HepG2 (cell line): ENCODE measurements at regions not wholly inside any gene's neighbourhood (a gene's known extent, or its start where the extent isn't known, plus 50 kb on each side); places are given as distances from the start of the nearest gene placed in this dataset.

Source experiments
- CBX1 ChIP-seq: IDR thresholded peaks from one replicate; pipeline ENCODE4 v1.6.1; 2016; ENCODE audit warnings: antibody characterized with exemption, low read depth
- TARDBP ChIP-seq: sonication (generic); formaldehyde crosslinking; IDR thresholded peaks from 2 replicates; pipeline ENCODE4 v1.8.0; 2022; ENCODE audit warnings: mild to moderate bottlenecking, missing genetic modification reagents
- ZC3H13 ChIP-seq: sonication (generic); formaldehyde crosslinking; IDR thresholded peaks from 2 replicates; pipeline ENCODE4 v1.8.1; 2023; ENCODE audit warnings: mild to moderate bottlenecking, missing genetic modification reagents, moderate library complexity
- ZNF253 ChIP-seq: sonication (generic); formaldehyde crosslinking; IDR thresholded peaks from 2 replicates; pipeline ENCODE4 v1.8.0; 2022; ENCODE audit warnings: mild to moderate bottlenecking, missing genetic modification reagents, borderline replicate concordance
- ZNF432 ChIP-seq: sonication (generic); formaldehyde crosslinking; IDR thresholded peaks from 2 replicates; pipeline ENCODE4 v1.5.0; 2020; ENCODE audit warnings: missing genetic modification reagents, mild to moderate bottlenecking, borderline replicate concordance
- ZNF652 ChIP-seq: IDR thresholded peaks from 2 replicates; pipeline ENCODE4 v1.6.1; 2016; ENCODE audit warnings: low read depth, borderline replicate concordance
- ZNF766 ChIP-seq: sonication (generic); formaldehyde crosslinking; IDR thresholded peaks from 2 replicates; pipeline ENCODE4 v1.5.0; 2020; ENCODE audit warnings: missing genetic modification reagents, borderline replicate concordance
- ZNF879 ChIP-seq: sonication (generic); formaldehyde crosslinking; IDR thresholded peaks from 2 replicates; pipeline ENCODE4 v1.8.1; 2023; ENCODE audit warnings: missing genetic modification reagents
- TF ChIP-seq, protein P1 (sequence below): sonication (generic); formaldehyde crosslinking; IDR thresholded peaks from 2 replicates; pipeline ENCODE4 v1.5.0; 2020; ENCODE audit warnings: mild to moderate bottlenecking, missing genetic modification reagents, moderate library complexity
- TF ChIP-seq, protein P2 (sequence below): sonication (generic); formaldehyde crosslinking; IDR thresholded peaks from 2 replicates; pipeline ENCODE4 v1.8.1; 2023; ENCODE audit warnings: mild to moderate bottlenecking, inconsistent platforms, moderate library complexity, missing genetic modification reagents, borderline replicate concordance
- TF ChIP-seq, protein P3 (sequence below): IDR thresholded peaks from 2 replicates; pipeline ENCODE4 v1.6.1; 2016; ENCODE audit warnings: low read depth, missing genetic modification reagents, missing compliant biosample characterization
- TF ChIP-seq, protein P4 (sequence below): sonication (generic); formaldehyde crosslinking; IDR thresholded peaks from 2 replicates; pipeline ENCODE4 v1.4.0; 2020; ENCODE audit warnings: missing genetic modification reagents

DNA sequence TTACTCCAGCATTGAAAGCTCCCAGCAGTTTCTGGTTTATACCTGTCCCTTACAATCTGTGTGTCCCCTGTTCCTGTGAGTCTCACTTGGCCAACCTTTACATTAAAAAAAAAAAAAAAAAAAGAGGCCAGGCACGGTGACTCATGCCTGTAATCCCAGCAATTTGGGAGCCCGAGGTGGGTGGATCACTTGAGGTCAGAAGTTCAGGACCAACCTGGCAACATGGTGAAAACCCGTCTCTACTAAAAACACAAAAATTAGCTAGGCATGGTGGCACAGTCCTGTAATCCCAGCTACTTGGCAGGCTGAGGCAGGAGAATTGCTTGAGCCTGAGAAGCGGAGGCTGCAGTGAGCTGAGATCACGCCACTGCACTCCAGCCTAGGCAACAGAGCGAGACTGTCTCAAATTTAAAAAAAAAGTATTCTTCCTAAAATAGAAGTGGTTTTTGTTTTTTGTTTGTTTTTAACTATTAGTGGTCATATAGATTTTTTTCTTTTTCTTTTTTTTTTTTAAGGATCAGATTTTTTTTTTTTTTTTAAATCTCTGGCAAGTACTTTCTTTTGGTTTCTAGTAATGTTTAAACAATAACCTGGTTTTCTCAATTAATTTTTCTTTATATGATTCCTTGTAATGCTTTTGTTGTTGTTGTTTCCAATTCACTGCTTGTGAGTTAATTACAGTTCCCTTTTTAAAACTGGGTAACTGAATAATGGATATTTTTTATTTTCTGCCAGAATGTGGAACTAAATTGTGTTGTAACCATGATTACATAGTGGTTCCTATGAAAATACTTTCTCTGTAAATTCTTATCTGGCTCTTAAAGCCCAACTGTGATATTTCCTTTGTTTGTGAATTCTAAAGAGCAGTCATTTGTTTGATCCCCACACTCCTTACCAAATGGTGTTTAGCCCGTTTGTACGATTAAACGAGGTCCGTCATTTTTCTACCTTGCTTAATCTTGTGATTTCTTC is 116.8 kb downstream of the CTAGE1 start:
- TF ChIP-seq, protein P1, sequence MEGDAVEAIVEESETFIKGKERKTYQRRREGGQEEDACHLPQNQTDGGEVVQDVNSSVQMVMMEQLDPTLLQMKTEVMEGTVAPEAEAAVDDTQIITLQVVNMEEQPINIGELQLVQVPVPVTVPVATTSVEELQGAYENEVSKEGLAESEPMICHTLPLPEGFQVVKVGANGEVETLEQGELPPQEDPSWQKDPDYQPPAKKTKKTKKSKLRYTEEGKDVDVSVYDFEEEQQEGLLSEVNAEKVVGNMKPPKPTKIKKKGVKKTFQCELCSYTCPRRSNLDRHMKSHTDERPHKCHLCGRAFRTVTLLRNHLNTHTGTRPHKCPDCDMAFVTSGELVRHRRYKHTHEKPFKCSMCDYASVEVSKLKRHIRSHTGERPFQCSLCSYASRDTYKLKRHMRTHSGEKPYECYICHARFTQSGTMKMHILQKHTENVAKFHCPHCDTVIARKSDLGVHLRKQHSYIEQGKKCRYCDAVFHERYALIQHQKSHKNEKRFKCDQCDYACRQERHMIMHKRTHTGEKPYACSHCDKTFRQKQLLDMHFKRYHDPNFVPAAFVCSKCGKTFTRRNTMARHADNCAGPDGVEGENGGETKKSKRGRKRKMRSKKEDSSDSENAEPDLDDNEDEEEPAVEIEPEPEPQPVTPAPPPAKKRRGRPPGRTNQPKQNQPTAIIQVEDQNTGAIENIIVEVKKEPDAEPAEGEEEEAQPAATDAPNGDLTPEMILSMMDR (CRISPR knock-in tag): no peak
- TF ChIP-seq CBX1: no peak
- no peak for TF ChIP-seq ZNF253
- TF ChIP-seq ZNF766 (CRISPR knock-in tag): no peak
- no peak for TF ChIP-seq ZNF432 (CRISPR knock-in tag)
- no peak for TF ChIP-seq TARDBP (CRISPR knock-in tag)
- TF ChIP-seq, protein P2, sequence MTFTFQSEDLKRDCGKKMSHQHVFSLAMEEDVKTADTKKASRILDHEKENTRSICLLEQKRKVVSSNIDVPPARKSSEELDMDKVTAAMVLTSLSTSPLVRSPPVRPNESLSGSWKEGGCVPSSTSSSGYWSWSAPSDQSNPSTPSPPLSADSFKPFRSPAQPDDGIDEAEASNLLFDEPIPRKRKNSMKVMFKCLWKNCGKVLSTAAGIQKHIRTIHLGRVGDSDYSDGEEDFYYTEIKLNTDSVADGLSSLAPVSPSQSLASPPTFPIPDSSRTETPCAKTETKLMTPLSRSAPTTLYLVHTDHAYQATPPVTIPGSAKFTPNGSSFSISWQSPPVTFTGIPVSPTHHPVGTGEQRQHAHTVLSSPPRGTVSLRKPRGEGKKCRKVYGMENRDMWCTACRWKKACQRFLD (CRISPR knock-in tag): no peak
- TF ChIP-seq ZNF652 (CRISPR knock-in tag): no peak
- TF ChIP-seq, protein P3, sequence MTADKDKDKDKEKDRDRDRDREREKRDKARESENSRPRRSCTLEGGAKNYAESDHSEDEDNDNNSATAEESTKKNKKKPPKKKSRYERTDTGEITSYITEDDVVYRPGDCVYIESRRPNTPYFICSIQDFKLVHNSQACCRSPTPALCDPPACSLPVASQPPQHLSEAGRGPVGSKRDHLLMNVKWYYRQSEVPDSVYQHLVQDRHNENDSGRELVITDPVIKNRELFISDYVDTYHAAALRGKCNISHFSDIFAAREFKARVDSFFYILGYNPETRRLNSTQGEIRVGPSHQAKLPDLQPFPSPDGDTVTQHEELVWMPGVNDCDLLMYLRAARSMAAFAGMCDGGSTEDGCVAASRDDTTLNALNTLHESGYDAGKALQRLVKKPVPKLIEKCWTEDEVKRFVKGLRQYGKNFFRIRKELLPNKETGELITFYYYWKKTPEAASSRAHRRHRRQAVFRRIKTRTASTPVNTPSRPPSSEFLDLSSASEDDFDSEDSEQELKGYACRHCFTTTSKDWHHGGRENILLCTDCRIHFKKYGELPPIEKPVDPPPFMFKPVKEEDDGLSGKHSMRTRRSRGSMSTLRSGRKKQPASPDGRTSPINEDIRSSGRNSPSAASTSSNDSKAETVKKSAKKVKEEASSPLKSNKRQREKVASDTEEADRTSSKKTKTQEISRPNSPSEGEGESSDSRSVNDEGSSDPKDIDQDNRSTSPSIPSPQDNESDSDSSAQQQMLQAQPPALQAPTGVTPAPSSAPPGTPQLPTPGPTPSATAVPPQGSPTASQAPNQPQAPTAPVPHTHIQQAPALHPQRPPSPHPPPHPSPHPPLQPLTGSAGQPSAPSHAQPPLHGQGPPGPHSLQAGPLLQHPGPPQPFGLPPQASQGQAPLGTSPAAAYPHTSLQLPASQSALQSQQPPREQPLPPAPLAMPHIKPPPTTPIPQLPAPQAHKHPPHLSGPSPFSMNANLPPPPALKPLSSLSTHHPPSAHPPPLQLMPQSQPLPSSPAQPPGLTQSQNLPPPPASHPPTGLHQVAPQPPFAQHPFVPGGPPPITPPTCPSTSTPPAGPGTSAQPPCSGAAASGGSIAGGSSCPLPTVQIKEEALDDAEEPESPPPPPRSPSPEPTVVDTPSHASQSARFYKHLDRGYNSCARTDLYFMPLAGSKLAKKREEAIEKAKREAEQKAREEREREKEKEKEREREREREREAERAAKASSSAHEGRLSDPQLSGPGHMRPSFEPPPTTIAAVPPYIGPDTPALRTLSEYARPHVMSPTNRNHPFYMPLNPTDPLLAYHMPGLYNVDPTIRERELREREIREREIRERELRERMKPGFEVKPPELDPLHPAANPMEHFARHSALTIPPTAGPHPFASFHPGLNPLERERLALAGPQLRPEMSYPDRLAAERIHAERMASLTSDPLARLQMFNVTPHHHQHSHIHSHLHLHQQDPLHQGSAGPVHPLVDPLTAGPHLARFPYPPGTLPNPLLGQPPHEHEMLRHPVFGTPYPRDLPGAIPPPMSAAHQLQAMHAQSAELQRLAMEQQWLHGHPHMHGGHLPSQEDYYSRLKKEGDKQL (CRISPR knock-in tag): no peak
- no peak for TF ChIP-seq ZNF879
- TF ChIP-seq, protein P4, sequence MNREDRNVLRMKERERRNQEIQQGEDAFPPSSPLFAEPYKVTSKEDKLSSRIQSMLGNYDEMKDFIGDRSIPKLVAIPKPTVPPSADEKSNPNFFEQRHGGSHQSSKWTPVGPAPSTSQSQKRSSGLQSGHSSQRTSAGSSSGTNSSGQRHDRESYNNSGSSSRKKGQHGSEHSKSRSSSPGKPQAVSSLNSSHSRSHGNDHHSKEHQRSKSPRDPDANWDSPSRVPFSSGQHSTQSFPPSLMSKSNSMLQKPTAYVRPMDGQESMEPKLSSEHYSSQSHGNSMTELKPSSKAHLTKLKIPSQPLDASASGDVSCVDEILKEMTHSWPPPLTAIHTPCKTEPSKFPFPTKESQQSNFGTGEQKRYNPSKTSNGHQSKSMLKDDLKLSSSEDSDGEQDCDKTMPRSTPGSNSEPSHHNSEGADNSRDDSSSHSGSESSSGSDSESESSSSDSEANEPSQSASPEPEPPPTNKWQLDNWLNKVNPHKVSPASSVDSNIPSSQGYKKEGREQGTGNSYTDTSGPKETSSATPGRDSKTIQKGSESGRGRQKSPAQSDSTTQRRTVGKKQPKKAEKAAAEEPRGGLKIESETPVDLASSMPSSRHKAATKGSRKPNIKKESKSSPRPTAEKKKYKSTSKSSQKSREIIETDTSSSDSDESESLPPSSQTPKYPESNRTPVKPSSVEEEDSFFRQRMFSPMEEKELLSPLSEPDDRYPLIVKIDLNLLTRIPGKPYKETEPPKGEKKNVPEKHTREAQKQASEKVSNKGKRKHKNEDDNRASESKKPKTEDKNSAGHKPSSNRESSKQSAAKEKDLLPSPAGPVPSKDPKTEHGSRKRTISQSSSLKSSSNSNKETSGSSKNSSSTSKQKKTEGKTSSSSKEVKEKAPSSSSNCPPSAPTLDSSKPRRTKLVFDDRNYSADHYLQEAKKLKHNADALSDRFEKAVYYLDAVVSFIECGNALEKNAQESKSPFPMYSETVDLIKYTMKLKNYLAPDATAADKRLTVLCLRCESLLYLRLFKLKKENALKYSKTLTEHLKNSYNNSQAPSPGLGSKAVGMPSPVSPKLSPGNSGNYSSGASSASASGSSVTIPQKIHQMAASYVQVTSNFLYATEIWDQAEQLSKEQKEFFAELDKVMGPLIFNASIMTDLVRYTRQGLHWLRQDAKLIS (CRISPR knock-in tag): no peak
- no peak for TF ChIP-seq ZC3H13
